Fibroblast of lung (primary cell): ENCODE measurements at regions not wholly inside any gene's neighbourhood (a gene's known extent, or its start where the extent isn't known, plus 50 kb on each side); places are given as distances from the start of the nearest gene placed in this dataset.

ENCODE experiments used
- CTCF ChIP-seq, 2 donors: IDR thresholded peaks in 1 of 2; conservative IDR thresholded peaks in 1 of 2; 1 replicate in 1 of 2; 2 replicates in 1 of 2; pipeline ENCODE4 v1.5.1; 2011 to 2012; ENCODE audit warnings: low read length in 2 of 2, control low read depth in 1 of 2, inconsistent platforms in 1 of 2, low read depth in 1 of 2, mild to moderate bottlenecking in 1 of 2
- EZH2 ChIP-seq: IDR thresholded peaks from 2 replicates; pipeline ENCODE4 v1.5.1; 2012; ENCODE audit warnings: low read length, control low read depth, mild to moderate bottlenecking; ENCODE audit errors: missing control alignments

- TF ChIP-seq CTCF (conservative IDR thresholded peaks at IDR 0.05 in 1 of 2, IDR thresholded peaks at IDR 0.05 in 1 of 2; ENCODE audit: low read depth in 1 of 2, low read length in 2 of 2) = no peak
- no peak for TF ChIP-seq EZH2
These were observed 97.4 kb upstream of the UPP2 start for GRCh38 chr2:158004126-158004764.
